Heart left ventricle (tissue), 16 donors: ENCODE measurements at regions not wholly inside any gene's neighbourhood (a gene's known extent, or its start where the extent isn't known, plus 50 kb on each side); places are given as distances from the start of the nearest gene placed in this dataset.
A peak's percentile ranks its signal among the peaks of the same experiment; 100 is the strongest.

Experiments
- ATAC-seq, 4 donors: fragments of 200-7000 bp; cut with Tn5 transposase; one replicate each; pipeline ENCODE4 v1.9.1; 2020 to 2022; ENCODE audit warnings: moderate library complexity in 4 of 4, mild to moderate bottlenecking in 3 of 4, moderate number of reproducible peaks in 1 of 4
- DNase-seq, 5 donors: peaks; one replicate each; pipeline ENCODE4 v3.0.0-alpha.2; 2020
- H3K27ac ChIP-seq, 12 donors: fragments of 200-600 bp; sonication (generic) in 4 of 12; one replicate each; pipeline versions ENCODE4 v1.5.0 to v1.8.0; 2016 to 2022; ENCODE audit warnings: mild to moderate bottlenecking in 2 of 12
- H3K27me3 ChIP-seq, 9 donors: fragments of 200-600 bp; sonication (generic) in 2 of 9; one replicate each; pipeline versions ENCODE4 v1.5.1 to v1.8.0; 2016 to 2022; ENCODE audit warnings: mild to moderate bottlenecking in 3 of 9
- H3K36me3 ChIP-seq, 9 donors: fragments of 200-600 bp; sonication (generic) in 2 of 9; one replicate each; pipeline versions ENCODE4 v1.5.0 to v1.8.0; 2018 to 2022; ENCODE audit warnings: mild to moderate bottlenecking in 2 of 9
- H3K4me1 ChIP-seq, 12 donors: fragments of 200-600 bp; sonication (generic) in 4 of 12; one replicate each; pipeline versions ENCODE4 v1.5.0 to v1.8.0; 2016 to 2022; ENCODE audit warnings: mild to moderate bottlenecking in 3 of 12
- H3K4me3 ChIP-seq, 12 donors: fragments of 200-600 bp; sonication (generic) in 4 of 12; one replicate each; pipeline versions ENCODE4 v1.5.0 to v1.8.0; 2017 to 2022; ENCODE audit warnings: mild to moderate bottlenecking in 9 of 12, moderate library complexity in 4 of 12
- H3K9me3 ChIP-seq, 12 donors: fragments of 200-600 bp; sonication (generic) in 4 of 12; one replicate each; pipeline versions ENCODE4 v1.5.0 to v1.8.0; 2016 to 2022; ENCODE audit warnings: mild to moderate bottlenecking in 1 of 12
- POLR2A ChIP-seq, 2 donors: fragments of 450-650 bp; IDR thresholded peaks; one replicate each; pipeline ENCODE4 v1.6.1; 2017; ENCODE audit warnings: antibody characterized with exemption in 2 of 2, mild to moderate bottlenecking in 2 of 2, moderate library complexity in 2 of 2
- WGBS, 4 donors: extraction: QIAGEN DNeasy Blood & Tissue Kit in 2 of 4; methylation state at CpG; one replicate each; pipeline versions ENCODE4 v1.1.5 to v1.1.7; 2013 to 2018; 5-methylcytosine and 5-hydroxymethylcytosine counted together
- intact Hi-C, 10 donors: fragments of 100-400 bp; cut with DNase I; formaldehyde crosslinking; loops; one replicate each; pipeline versions ENCODE4 v1.11.1 to v1.14.2; 2022
- TF ChIP-seq, protein P1 (sequence below), 12 donors: fragments of 200-600 bp; sonication (generic) in 4 of 12; IDR thresholded peaks; one replicate each; pipeline versions ENCODE4 v1.5.0 to v1.8.0; 2018 to 2022; ENCODE audit warnings: antibody characterized with exemption in 12 of 12, mild to moderate bottlenecking in 5 of 12
- donor health status: ischemic (EF 13 %, LVEDD 7.1; RV severe dilation, severe dysfunction).
- donor health status: healthy with polysubstance abuse.
- donor health status: DM: no; HTN: yes; CAD: no.
- donor health status: DM: no; HTN: no; CAD: no.
- donor health status: ischemic (EF 25% LVEDD 6.9; RV normal size, moderate dysfunction).
- donor health status: ischemic (EF 25% LVEDD 5.7; RV mildly dilated, moderate dysfunction).
- donor health status: healthy.
- donor health status: DM: yes; HTN: yes; CAD: no.
- donor health status: ischemic (EF 35%, LVEDD 5.7; RV mildly dilated, moderate dysfunction).
- donor health status: nonischemic (EF 11% LVEDD 7.7; RV severe dilation, severe dysfunction).
- donor health status: DM: yes; HTN: yes; CAD: no.
- donor health status: PGD.
- donor health status: ischemic (EF 29% LVEDD 5.4; RV normal size, mild dysfunction).
- donor health status: nonischemic (EF 23%, LVEDD 6.1; RV moderate dilation, normal function).

DNA sequence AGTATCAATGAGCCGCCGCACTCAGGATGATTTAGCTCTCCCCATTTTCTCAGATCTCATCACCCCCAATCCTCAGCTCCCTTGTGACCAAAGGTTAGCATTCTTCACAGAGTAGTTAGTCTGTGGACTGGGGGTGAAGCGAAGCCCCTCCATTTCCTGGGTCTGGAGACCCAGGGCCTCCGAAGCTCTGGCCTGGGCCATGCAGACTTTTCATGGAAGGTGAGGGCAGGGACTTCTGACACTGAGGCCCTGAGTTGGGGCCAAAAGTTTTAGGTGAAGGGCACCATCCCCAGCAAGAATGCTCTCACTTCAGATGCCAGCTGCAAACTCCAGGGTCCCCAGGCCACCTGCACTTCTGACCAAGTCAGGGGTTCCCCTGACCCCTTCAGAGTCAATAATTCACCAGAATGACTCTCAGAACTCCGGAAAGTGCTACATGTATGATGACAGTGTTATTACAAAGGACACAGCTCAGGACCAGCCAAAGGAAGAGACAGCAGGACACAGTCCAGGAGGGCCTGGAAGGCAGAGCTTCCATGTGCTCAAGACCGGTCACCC is 65.7 kb upstream of the DUSP22 start:
- intact Hi-C loops: loop anchor here in 1 of 10 donors (10.0 kb wide), 1 partner anchor 138 kb away; no protein-coding TSS in a partner anchor
- ATAC-seq (peak in 1 of 4 donors; percentile 21), DNase-seq (no peak)
- no peak for TF ChIP-seq POLR2A (IDR thresholded peaks at IDR 0.05)
- TF ChIP-seq, protein P1, sequence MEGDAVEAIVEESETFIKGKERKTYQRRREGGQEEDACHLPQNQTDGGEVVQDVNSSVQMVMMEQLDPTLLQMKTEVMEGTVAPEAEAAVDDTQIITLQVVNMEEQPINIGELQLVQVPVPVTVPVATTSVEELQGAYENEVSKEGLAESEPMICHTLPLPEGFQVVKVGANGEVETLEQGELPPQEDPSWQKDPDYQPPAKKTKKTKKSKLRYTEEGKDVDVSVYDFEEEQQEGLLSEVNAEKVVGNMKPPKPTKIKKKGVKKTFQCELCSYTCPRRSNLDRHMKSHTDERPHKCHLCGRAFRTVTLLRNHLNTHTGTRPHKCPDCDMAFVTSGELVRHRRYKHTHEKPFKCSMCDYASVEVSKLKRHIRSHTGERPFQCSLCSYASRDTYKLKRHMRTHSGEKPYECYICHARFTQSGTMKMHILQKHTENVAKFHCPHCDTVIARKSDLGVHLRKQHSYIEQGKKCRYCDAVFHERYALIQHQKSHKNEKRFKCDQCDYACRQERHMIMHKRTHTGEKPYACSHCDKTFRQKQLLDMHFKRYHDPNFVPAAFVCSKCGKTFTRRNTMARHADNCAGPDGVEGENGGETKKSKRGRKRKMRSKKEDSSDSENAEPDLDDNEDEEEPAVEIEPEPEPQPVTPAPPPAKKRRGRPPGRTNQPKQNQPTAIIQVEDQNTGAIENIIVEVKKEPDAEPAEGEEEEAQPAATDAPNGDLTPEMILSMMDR (IDR thresholded peaks at IDR 0.05): no peak
- Histone ChIP-seq H3K4me3 (no peak overlapping the region), H3K9me3 (no peaks in the 10 kb centered on the region), H3K36me3 (no peaks in the 10 kb centered on the region), H3K27ac (no peak overlapping the region), H3K27me3 (peaks cover 0 to 5% (median 0%) of the 10 kb centered on the region in 9 donors), H3K4me1 (peaks cover 0 to 21% (median 0%) of the 10 kb centered on the region in 12 donors)
- 96 to 98% (median 97%) methylated on average over 6 of the region's 6 CpGs for WGBS, 4 donors

DNA sequence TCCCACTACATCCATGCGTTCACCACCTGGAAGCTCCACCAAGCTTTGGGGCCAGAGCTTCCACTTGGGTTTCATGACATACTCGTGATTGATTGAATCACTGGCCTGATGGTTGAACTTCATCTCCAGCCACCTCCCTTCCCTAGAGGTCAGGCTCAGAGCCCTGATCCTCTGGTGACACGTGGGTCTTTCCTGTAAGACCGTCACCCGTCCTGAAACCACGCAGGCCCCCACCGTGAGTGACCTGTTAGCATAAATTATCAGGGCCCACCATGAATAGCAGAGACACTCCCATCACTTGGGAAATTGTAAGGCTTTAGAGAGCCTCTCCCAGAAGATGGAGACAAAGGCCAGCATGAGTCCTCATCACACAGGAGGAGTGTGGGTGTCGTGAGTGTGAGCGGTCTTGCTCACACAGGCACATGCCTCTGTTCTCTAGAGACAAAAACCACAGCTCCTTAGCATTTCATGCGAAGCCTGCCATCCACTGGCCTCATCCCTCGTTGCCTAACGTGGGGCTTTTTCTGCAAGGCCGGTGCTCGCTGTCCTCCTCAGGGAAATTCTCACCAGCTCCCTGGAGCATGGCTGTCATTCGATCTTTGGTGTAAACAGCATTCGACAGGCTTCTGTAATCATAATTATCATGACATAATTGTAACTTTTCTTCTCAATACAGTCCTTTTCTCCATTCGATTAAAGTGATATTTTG is 65.1 kb upstream of the DUSP22 start:
- H3K4me1 ChIP-seq: peaks cover 0 to 17% (median 0%) of the 10 kb centered on the region in 12 donors
- no peak for ATAC-seq
- H3K36me3 ChIP-seq: no peaks in the 10 kb centered on the region
- H3K27ac ChIP-seq: no peak overlapping the region
- no peaks in the 10 kb centered on the region for H3K9me3 ChIP-seq
- intact Hi-C loops: loop anchor here in 1 of 10 donors (10.0 kb wide), 1 partner anchor 138 kb away; no protein-coding TSS in a partner anchor
- WGBS, 4 donors: 78 to 85% (median 83%) methylated on average over 17 of the region's 17 CpGs
- H3K27me3 ChIP-seq: peaks cover 0 to 3% (median 0%) of the 10 kb centered on the region in 9 donors
- H3K4me3 ChIP-seq: no peak overlapping the region
- no peak for TF ChIP-seq POLR2A (IDR thresholded peaks at IDR 0.05)
- TF ChIP-seq, protein P1 (IDR thresholded peaks at IDR 0.05): peak in 3 of 12 donors; percentile 16 to 36 (median 19)
- no peak for DNase-seq

DNA sequence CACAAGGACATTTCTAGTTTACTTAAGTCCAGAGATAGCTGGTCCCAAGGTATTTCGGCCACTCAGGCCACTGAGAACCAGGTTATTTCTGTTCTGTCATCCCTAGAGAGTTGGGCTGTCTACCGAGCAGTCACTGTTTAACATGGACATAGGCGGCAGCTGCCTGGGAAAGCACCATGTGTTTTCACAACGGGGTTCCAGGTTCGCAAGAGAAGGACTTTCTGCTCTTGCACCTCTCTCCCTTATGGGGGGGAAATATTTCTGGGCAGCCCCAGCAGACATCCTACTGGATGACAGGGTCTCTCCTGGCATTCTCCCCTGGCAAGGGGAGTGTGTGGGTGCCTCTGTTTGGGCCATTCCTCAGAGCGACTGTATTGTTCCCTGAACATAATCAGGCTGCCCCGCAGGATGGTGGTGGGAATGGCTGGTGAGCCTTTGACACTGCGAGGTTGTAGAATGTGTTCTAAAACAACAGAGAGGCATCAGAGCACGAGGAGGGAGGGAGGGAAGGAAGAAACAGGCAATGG is 64.4 kb upstream of the DUSP22 start:
- Histone ChIP-seq H3K27ac (no peak overlapping the region), H3K4me3 (no peak overlapping the region), H3K4me1 (peaks cover 0 to 17% (median 0%) of the 10 kb centered on the region in 12 donors), H3K9me3 (no peaks in the 10 kb centered on the region), H3K27me3 (no peaks in the 10 kb centered on the region), H3K36me3 (no peaks in the 10 kb centered on the region)
- intact Hi-C loops: loop anchor here in 1 of 10 donors (10.0 kb wide), 1 partner anchor 137 kb away; no protein-coding TSS in a partner anchor
- TF ChIP-seq, protein P1 (IDR thresholded peaks at IDR 0.05): no peak
- no peak for TF ChIP-seq POLR2A (IDR thresholded peaks at IDR 0.05)
- DNase-seq: no peak
- WGBS, 4 donors: 73 to 79% (median 76%) methylated on average over 8 to 9 of the region's 9 CpGs
- no peak for ATAC-seq
